ENCODE measurements at regions not wholly inside any gene's neighbourhood (a gene's known extent, or its start where the extent isn't known, plus 50 kb on each side); places are given as distances from the start of the nearest gene placed in this dataset.

DNA sequence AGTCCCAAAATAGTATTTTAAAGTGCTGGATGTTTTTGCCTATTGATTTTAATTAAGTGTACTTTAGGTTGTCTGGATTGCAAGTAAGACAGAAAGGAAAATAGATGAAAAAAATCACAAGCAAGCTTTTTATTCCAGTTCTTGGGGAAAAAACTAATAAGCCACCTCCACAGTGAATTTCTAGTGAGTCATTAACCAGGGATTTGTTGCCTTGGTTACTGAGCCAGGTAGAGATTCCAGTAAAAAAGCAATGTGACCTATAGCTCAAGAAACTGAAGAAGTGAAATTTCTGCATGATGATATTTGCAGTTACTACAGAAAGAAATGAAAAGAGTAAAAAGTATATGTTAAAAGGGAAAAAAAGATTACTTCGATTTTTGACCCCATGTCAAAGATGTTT lies 160.6 kb downstream of the METTL4 start:
- peak; percentile 27 for DNase-seq

DNA sequence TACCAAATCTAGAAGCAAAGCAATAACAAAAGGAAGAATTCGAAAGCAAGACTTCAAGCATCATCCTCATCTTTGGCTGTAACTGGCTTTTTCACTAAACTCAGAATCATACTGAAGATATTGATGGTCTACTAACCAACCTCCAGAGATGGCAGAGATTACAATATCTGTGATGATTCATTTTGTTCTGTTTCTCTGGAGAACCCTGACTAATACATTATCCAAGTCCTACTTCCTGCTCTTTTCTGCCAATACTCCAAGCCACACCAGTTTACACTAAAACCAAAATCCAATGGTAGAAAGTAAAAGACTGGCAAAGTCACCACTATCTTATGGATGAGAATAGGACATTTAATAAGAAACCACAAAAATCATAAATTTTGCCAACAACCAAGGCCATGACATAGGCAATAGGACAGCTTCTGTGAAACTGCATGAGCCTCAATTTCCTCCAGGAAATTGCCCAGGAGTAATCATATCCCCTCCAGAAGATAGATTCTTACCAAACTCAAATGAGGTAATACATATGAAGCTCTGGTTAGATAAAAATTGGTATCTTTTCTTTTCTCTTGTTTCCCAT lies 159.8 kb downstream of the METTL4 start:
- DNase-seq, result peak; percentile 33

DNA sequence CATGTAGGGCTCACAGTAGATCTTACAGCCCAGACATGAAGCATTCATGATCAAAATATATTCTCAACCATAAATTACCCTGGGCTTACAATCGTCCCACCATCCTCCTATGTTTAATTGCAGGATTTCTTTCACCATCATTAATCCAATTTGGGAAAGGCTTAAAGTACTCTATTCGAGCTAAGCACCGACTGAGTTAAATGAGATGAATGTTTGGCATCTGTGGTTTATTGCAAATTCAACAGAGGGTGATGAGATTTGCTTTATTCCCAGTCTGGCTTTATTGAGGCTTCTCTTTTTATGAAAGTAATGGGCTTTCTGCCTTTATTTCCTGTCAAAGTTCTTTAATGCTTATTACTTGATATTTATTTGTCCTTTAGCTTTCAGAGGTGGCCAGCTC lies 159.0 kb downstream of the METTL4 start:
- no peak for DNase-seq

DNA sequence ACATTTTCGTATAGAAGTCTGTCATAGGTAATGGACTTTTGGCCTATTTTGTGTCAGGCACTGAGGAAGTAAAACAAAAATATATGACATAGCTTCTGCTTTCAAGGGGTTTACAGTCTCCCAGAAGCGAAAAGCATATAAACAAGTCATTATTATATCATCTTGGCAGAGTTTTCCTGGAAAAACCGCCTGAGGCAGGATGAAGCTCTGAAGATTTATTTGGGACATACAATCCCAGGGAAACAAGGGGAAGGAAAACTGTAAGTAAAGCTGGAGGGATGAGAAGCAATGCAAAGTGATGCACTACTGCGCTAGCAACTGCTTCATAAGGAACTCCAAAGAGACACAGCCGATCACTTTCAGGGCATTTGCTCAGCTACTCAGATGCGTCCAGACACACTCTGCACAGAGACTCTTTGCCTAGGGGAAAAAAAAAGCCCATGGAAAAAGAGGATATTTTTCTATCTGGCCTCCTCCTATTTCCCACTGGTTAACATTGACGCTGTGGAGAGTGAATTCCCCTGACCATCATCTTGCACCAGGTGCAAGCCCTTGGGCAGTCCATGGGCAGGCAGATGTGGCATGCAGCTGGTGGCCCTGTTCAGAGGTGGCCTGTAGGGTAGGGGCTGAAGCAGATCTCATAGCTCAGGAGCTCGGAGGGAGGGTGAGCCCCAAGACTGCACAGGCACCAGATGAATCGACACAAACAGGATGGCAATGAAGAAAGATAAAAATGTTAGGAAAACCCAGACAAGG lies 158.1 kb downstream of the METTL4 start:
- no peak for DNase-seq

DNA sequence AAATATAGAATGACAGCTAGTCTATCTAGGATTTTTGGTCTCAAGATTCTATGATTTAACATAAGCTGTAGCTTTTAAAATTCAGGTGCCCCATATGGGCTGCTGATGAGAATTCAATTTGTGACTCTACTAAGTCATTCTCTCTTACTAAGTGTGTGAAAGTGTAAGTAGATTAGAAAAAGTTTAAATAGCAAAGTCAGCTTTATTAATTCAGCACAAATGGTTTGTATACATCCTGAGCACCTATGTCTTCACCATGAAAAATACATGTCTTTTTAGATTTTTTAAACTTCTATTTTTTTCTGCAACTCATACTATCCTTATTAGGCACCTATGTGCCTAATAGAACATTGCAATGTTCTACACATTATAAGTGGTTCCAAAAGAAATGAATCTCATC lies 157.1 kb downstream of the METTL4 start:
- DNase-seq, result no peak

DNA sequence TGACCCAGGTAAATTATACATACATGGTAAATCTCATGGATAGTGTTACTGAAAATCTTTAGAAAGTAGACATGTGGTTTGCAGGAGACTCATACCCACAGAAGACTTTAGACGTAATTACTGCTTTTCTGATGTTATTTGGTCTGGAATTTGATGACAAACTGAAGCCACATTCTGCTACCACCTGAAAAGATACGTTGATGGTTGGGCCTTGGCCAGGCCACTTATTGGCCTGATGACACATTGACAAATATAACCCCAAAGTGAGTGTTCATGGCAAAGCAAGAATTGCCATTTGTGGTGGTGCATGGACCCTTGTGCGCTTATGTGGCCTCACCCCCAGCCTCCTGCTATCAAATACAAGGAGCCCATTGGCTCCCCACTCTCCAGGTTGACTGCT lies 155.6 kb downstream of the METTL4 start:
- DNase-seq, result no peak

DNA sequence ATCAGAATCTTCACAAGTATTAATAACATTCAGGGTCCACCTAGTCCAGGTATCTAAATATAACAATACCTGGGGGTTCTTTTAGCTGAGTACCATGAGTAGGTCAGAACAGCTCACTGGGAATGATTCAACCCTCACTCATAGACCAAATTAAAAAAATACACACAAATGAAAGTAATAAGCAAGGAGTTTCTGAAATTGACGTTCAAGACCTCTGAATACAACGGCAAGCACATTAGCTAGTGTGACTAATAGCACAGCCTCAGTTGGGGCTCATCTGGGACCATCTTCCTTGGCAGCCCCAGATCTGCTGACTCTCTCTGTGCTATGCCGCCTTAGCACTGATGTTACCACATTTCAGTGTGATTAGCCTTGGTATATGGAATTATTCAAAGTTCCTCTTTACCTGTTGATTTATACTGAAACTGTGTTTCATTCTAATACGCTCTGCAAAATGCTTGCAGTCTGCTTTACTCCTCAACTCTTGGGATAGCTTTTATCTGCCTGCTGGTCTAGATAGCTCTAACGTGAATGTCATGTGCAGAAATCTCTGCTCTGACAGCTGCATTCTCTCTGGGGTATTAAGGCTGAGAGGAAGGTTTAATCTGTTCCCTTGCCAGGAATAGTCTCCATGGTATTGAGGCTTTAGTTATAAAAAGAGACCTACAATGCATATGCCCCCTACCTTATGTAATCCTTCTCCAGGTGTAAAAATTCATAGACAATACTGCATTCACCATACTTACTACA lies 153.3 kb downstream of the METTL4 start:
- DNase-seq, result no peak

DNA sequence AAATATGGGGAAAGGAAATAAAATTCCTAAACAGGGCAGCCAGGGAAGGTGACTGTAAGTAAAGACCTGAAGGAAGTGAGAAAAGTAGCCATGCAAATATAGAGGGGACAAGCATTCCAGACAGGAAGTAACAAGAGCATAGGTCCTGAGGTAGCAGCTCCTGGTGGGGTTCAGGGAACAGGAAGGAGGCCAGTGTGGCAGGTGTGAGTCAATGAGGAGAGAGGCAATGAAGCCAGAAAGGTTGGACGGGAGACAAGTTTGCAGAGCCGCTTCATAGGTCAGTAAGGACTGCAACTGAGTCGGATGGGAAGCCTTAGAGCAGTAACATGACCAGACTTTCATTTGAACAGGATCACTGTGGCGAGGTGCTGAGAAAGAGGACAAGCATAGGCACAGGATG lies 150.9 kb downstream of the METTL4 start:
- DNase-seq, result no peak

DNA sequence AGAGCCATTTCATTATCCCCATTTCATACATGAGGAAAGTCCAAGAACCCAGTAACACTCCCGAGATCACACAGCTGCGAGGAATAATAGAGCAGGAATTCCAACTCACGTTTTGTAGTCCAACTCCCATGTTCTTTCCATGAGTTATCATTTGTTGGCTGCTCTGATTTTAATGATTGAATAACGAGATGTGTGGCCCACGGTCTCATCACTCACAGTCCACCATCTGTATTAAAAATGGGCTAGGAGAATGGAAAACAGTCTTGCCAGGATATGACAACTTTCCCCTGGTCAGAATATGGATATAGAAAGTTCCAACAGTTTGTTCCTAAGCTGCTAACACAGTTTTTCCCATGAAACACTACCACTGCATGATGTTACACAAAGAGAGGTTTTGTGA lies 147.5 kb downstream of the METTL4 start:
- DNase-seq, result no peak

DNA sequence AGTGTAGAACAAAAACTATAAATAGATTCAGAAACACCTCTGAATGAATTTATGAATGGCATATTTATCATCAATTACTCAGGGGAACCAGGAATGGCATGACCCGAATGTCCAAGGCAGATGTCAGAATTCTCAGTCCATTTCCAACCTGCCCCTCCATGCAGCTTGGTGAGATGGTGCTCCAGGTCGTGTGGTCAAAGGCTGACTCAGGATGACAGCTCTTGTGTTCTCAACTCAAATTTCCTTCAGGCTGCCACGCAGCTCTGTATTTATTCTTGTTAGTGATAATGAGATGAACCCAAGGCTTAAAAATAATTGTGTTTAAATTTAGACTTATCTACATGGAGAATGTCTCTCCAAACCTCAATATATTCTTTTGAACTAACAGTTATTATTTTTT lies 146.9 kb downstream of the METTL4 start:
- DNase-seq, result no peak

DNA sequence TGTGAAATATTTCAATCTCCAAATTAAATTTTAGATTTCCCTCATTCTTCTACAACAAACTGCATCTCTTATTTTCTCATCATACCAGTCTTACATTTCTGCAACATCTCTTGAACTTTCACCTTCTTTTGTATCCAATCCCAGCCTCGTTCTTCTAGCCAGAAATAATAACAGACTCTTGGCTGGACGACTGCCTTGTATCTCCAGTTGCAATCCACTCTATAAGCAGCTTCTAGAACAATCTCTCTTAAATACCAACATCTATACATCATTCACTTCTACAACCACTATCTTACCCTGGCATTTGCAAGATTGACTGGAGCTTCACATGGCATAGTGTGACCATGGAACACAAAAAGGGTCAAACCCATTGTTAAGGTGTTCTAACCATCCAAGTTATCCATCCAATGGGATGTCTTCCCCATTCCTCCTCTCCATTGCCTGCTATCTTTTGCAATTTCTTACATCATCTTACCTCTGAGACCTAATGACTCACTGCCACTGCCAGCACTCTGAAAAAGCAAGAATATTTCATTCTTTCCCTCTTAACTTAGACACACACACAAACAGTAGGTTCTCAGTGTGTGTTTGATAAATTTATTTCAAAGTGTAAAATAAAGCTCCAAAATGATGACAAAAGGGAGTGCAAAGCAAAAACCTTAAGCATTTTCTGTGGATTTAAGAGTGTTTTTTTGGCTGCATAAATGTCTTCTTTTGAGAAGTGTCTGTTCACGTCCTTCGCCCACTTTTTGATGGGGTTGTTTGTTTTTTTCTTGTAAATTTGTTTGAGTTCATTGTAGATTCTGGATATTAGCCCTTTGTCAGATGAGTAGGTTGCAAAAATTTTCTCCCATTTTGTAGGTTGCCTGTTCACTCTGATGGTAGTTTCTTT lies 145.6 kb downstream of the METTL4 start:
- no peak for DNase-seq

DNA sequence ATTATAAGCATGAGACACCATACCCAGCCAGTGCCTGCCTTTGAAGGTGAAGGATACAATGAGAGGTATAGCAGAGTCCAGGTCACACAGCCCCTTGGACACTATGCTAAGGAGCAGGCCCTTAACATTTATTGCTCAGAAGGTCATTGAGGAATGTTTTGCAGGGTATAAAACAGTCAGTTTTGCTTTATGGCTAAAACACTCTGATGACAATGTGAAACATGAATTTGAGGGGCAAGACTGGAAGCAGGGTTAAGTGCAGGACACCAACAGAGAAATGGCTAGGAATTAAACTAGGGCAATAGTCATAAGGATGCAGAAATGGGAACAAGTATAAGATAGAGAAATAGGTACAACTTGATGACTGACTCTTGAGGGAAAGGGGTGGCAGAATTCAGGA lies 141.1 kb downstream of the METTL4 start:
- no peak for DNase-seq

DNA sequence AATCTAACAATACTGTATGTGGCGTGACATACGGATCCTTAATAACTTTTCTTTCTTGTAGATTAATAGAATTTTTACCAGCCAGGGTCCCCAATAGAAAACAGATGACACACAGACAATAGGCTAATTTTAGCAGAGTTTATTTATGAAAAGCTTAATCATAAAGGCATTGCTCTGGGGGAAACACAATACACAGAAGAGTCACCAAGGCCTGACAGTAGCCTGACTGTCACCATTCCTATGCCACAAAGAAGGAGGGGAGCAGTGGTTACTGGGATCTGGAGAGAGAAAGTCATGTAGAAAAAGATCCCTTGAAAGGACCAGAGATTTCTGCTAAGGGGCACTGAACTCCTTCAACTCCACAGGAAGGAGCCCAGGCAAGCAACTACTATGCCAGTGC lies 139.5 kb downstream of the METTL4 start:
- no peak for DNase-seq

DNA sequence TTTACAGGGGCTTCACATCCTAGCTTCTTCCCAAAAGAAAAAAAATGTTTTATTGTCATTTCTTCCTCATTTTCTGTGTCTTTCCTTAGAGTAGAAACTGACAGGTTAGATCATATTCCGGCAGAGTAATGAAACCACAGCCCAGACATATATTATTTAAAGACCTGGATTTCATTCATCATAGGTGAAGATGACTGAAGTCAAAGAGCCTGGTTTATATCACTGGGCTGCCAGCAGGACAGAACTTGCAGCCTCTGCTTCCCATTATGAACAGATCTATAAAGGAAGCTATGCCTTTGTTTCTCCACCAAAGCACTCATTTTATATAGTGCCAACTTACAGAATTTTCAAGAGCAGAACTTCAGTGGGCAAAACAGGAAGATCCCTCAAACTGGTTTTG lies 137.9 kb downstream of the METTL4 start:
- no peak for DNase-seq

DNA sequence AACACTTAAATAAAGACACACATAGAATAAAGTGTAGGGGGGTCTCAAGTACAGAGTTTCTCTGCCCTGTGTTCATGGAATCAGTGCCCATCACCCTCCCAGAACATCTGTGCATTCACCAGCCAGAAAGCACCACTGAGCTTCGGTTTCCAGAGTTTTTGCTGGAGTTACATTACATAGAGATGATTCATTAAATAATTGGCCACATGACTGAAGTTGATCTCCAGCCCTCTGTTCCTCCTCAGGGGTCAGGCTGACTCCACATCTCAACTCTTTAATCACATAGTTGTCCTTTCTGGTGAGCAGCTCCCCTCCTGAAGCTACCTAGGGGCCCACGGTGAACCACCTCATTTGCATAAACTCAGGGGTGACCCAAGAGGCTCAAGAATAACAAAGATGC lies 129.8 kb downstream of the METTL4 start:
- no peak for DNase-seq

DNA sequence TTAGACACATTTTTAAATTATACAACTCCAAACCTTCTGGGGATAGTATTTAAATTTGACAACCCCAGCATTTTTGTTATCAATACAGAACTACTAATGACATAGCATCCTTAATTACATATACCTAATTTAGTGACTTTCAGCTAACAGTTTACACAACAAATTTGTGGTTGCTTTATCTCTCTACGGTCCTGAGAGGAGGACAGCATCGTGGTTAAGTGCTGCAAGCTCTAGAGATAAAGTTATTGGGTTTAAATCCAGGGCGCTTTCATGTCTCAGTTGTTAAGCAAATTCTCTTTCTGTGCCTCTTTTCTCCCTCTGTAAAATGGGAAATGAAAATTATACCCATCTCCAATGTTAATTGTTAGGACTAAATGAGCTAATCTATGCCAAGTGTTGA lies 129.3 kb downstream of the METTL4 start:
- DNase-seq, result no peak

DNA sequence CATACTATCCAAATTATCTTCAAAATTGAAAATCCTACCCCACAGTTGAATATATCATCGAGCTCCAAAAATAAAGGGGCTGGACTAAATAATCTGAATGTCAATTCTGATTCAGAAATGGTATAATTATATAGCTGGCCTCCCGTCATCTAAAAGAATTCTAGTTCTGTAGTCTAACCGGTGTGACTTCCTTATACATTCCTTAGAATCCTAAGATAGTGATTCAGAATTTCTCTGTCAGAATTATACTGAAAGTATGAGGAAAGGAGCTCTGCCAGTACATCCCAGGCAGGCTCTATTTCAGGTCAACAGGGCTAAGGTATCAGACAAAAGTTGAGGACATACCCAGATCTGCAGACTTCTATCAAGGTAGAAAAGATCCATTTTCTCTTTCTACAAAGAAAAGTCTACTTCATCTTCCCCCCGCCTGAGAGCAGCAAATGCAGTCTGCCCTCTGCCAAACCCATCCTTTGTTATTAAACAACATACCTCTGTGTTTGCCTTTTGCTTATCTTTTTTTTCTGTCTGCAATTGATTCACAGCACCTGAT lies 128.5 kb downstream of the METTL4 start:
- DNase-seq, result no peak

DNA sequence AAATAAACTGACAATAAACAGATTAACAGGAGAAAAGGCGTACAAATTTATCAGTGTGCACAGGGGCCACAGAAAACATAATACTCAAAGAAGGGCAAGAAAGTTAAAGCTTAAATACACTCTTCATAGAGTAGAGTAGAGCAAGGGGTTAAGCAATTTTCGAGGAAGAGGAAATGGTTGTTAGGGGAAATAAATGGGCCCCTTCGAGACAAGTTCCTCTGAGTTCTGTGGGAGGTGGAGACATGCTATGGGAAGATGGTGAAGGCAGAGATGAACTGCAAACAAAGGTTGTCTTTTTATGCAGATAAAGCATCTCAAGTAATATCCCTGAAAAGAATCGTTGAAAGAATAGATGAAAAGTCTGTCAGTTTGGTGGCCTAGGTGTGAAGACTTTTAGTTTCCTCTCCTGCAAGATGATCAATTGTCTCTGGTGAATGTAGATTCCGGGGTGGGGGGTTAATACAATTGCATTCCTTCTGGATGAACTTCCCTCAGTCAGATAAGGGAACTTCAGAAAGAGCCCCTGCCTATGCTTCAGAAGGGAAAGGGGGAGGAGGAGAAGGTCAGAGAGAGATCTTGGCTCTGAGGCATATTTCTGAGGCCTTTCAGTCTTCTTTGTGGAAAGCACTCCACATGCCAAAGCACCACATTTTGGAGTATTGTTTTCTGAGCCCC lies 127.0 kb downstream of the METTL4 start:
- no peak for DNase-seq

DNA sequence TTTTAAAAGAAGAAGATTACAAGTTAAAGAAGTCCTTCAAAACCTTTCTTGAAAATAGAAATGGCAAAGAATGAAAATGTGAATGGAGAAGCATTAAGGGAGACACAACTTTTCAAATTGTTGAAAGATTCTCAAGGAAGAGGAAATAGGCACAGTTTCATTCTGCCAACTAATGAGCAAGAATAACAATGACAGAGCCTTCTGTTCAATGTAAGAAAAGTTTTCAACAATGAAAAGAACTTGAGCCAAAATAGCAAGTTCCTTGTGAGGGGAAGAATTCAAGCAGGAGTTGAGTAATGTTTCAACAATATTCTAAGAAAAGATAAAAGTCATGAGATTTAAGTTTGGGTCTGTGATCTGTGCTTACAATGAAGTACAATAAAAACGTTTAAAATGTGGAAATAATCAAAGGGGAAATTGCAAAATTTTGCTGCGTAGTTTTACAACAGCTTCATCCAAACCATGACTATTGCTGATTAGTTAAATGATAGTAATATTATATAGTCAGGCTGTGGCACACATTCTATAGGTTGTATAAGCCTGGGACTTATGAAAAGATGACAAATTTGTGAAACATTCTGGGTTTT lies 122.6 kb downstream of the METTL4 start:
- no peak for DNase-seq

DNA sequence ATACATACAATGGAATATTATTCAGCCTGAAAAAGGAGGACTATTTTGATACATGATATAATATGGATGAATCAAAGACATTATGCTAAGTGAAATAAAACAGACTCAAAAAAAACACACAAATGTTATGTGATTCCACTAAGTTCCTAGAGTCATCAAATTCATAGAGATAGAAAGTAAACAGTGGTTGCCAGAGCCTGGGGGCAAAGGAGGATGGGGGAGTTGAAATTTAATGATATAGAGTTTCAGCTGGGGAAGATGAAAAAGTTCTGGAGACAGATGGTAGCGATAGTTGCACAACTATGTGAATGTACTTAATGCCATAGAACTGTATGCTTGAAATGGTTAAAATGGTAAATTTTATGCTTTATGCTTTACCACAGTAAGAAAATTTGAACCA lies 119.7 kb downstream of the METTL4 start:
- DNase-seq, result no peak

DNA sequence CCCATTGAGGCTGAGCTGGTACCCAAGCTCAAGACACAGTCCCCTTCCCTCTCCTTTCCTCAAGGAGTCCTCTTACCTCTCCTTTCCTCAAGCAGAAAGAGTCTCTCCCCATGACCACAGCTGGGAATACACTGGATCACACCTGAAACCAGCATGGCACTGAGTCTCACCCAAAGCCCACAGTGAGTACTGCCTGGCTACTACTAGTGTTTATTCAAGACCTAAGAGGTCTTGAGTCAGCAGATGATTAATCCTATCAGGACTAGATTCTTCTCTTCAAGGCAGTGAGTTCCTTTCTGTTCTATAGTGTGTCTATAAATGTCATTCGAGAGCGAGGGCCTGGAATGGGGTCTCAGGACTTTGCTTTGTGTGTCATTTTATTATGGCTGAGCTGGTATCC lies 111.4 kb downstream of the METTL4 start:
- DNase-seq, result no peak

DNA sequence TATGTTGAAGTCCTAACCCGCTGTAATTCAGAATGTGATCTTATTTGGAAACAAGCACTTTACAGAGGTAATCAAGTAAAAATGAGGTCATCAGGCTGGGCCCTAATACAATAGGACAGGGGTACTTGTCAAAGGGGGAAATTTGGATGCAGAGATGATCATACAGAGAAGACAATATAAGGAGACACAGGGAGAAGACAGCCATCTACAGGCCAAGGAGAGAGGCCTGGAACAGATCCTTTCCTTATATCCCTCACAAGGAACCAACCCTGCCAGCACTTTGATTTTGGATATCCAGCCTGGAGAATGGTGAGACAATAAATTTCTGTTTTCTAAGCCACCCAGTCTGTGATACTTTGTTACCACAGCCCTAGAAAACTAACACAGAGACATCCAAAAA lies 104.3 kb downstream of the METTL4 start:
- no peak for DNase-seq
